SK-N-SH treated with all-trans-retinoic acid at 6 μM for 48 hours (cell line): ENCODE measurements at regions not wholly inside any gene's neighbourhood (a gene's known extent, or its start where the extent isn't known, plus 50 kb on each side); places are given as distances from the start of the nearest gene placed in this dataset.

Source experiments
- ATAC-seq: fragments of 200-7000 bp; cut with Tn5 transposase; 3 replicates; pipeline ENCODE4 v1.9.1; 2020; ENCODE audit warnings: mild to moderate bottlenecking, moderate library complexity
- ARNTL ChIP-seq: fragments of 450-650 bp; formaldehyde crosslinking; IDR thresholded peaks from 2 replicates; pipeline ENCODE4 v1.5.0; 2020; ENCODE audit warnings: low read depth, mild to moderate bottlenecking, moderate library complexity, borderline replicate concordance
- CREB5 ChIP-seq: fragments of 250-450 bp; sonication (Bioruptor Pico); IDR thresholded peaks from 2 replicates; pipeline ENCODE4 v1.5.1; 2020; ENCODE audit warnings: low read depth, mild to moderate bottlenecking, moderate library complexity
- CSRNP3 ChIP-seq: fragments of 250-450 bp; sonication (Bioruptor Pico); IDR thresholded peaks from 2 replicates; pipeline ENCODE4 v1.5.1; 2021; ENCODE audit warnings: mild to moderate bottlenecking, moderate library complexity
- ESRRG ChIP-seq: fragments of 250-450 bp; sonication (Bioruptor Pico); IDR thresholded peaks from 2 replicates; pipeline ENCODE4 v1.6.1; 2021; ENCODE audit warnings: mild to moderate bottlenecking
- GLIS3 ChIP-seq: fragments of 250-450 bp; sonication (Bioruptor Pico); IDR thresholded peaks from 2 replicates; pipeline ENCODE4 v1.5.0; 2020; ENCODE audit warnings: mild to moderate bottlenecking, moderate library complexity
- OSR1 ChIP-seq: fragments of 250-450 bp; sonication (Bioruptor Pico); IDR thresholded peaks from 2 replicates; pipeline ENCODE4 v1.8.0; 2022; ENCODE audit warnings: moderate library complexity, mild to moderate bottlenecking, inconsistent platforms
- PATZ1 ChIP-seq: fragments of 250-450 bp; sonication (Bioruptor Pico); IDR thresholded peaks from 2 replicates; pipeline ENCODE4 v1.8.0; 2020; ENCODE audit warnings: mild to moderate bottlenecking, moderate library complexity, borderline replicate concordance
- POU6F1 ChIP-seq: fragments of 250-450 bp; sonication (Bioruptor Pico); IDR thresholded peaks from 2 replicates; pipeline ENCODE4 v1.8.0; 2021; ENCODE audit warnings: low read depth, mild to moderate bottlenecking, moderate library complexity, borderline replicate concordance
- PPARA ChIP-seq: fragments of 250-450 bp; sonication (Bioruptor Pico); IDR thresholded peaks from 2 replicates; pipeline ENCODE4 v1.5.0; 2020; ENCODE audit warnings: mild to moderate bottlenecking, borderline replicate concordance
- RARB ChIP-seq: fragments of 250-450 bp; sonication (Bioruptor Pico); IDR thresholded peaks from 2 replicates; pipeline ENCODE4 v1.8.0; 2021; ENCODE audit warnings: mild to moderate bottlenecking, moderate library complexity
- TCF4 ChIP-seq: fragments of 250-450 bp; sonication (Bioruptor Pico); IDR thresholded peaks from 2 replicates; pipeline ENCODE4 v1.8.0; 2021; ENCODE audit warnings: mild to moderate bottlenecking, moderate library complexity, borderline replicate concordance
- TOX ChIP-seq: fragments of 250-450 bp; sonication (Bioruptor Pico); IDR thresholded peaks from 2 replicates; pipeline ENCODE4 v1.8.0; 2021; ENCODE audit warnings: mild to moderate bottlenecking, moderate library complexity, borderline replicate concordance
- TSHZ2 ChIP-seq: fragments of 250-450 bp; sonication (Bioruptor Pico); IDR thresholded peaks from 2 replicates; pipeline ENCODE4 v1.5.0; 2020; ENCODE audit warnings: mild to moderate bottlenecking, moderate library complexity
- ZC3H10 ChIP-seq: fragments of 250-450 bp; sonication (Bioruptor Pico); IDR thresholded peaks from 2 replicates; pipeline ENCODE4 v1.5.1; 2021; ENCODE audit warnings: mild to moderate bottlenecking, moderate library complexity
- ZFP3 ChIP-seq: fragments of 250-450 bp; sonication (Bioruptor Pico); IDR thresholded peaks from 2 replicates; pipeline ENCODE4 v1.5.0; 2020; ENCODE audit warnings: mild to moderate bottlenecking, moderate library complexity
- ZFP30 ChIP-seq: fragments of 450-650 bp; formaldehyde crosslinking; IDR thresholded peaks from 2 replicates; pipeline ENCODE4 v1.5.0; 2022; ENCODE audit warnings: mild to moderate bottlenecking, moderate library complexity
- ZNF565 ChIP-seq: fragments of 450-650 bp; formaldehyde crosslinking; conservative IDR thresholded peaks from 2 replicates; pipeline ENCODE4 v1.5.0; 2020; ENCODE audit warnings: low read depth, mild to moderate bottlenecking, moderate library complexity
- ZNF70 ChIP-seq: fragments of 450-650 bp; formaldehyde crosslinking; IDR thresholded peaks from 2 replicates; pipeline ENCODE4 v1.5.0; 2020; ENCODE audit warnings: mild to moderate bottlenecking, moderate library complexity

GRCh38 chr1:208475951-208476845 is 232.0 kb upstream of the PLXNA2 start:
- peak; percentile 86 for ATAC-seq
- TF ChIP-seq ZNF70 (no peak), CREB5 (CRISPR knock-in tag) (no peak), TCF4 (no peak), TSHZ2 (CRISPR knock-in tag) (peak; percentile 10; the same call in 1 of the 2 replicates), PPARA (no peak)

- TF ChIP-seq TSHZ2 (CRISPR knock-in tag) (peak; percentile 12; the same call in 1 of the 2 replicates), OSR1 (CRISPR knock-in tag) (no peak)
- no peak for ATAC-seq
Measured at GRCh38 chr1:208476846-208477170, 232.6 kb upstream of the PLXNA2 start.

- TF ChIP-seq ZNF565, result no peak
- TF ChIP-seq TCF4, result no peak
- no peak for TF ChIP-seq PPARA
- TF ChIP-seq ZC3H10, result no peak
- TF ChIP-seq ZFP30 (CRISPR knock-in tag), result no peak
- TF ChIP-seq CSRNP3 (CRISPR knock-in tag), result no peak
- no peak for TF ChIP-seq ARNTL (CRISPR knock-in tag)
- no peak for TF ChIP-seq RARB (CRISPR knock-in tag)
- TF ChIP-seq GLIS3 (CRISPR knock-in tag), result no peak
- no peak for TF ChIP-seq TSHZ2 (CRISPR knock-in tag)
- TF ChIP-seq OSR1 (CRISPR knock-in tag), result no peak
- no peak for TF ChIP-seq ZNF70
- no peak for TF ChIP-seq TOX (CRISPR knock-in tag)
- no peak for TF ChIP-seq PATZ1 (CRISPR knock-in tag)
- TF ChIP-seq CREB5 (CRISPR knock-in tag), result no peak
- TF ChIP-seq ESRRG (CRISPR knock-in tag), result no peak
- TF ChIP-seq POU6F1 (CRISPR knock-in tag), result no peak
- no peak for TF ChIP-seq ZFP3 (CRISPR knock-in tag)
- no peak for ATAC-seq
Measured at GRCh38 chr1:208479435-208479834, 235.3 kb upstream of the PLXNA2 start.
